Right lobe of liver (tissue), 4 donors: ENCODE measurements at regions not wholly inside any gene's neighbourhood (a gene's known extent, or its start where the extent isn't known, plus 50 kb on each side); places are given as distances from the start of the nearest gene placed in this dataset.

Experiments used
- CTCF ChIP-seq, 4 donors: fragments of 200-600 bp in 3 of 4; fragments of 450-650 bp in 1 of 4; IDR thresholded peaks; one replicate each; pipeline versions ENCODE4 v1.5.1 to v1.8.0; 2016 to 2022; ENCODE audit warnings: antibody characterized with exemption in 4 of 4, mild to moderate bottlenecking in 2 of 4
- POLR2A ChIP-seq: fragments of 450-650 bp; IDR thresholded peaks from one replicate; pipeline ENCODE4 v1.6.1; 2017; ENCODE audit warnings: antibody characterized with exemption, mild to moderate bottlenecking
- donor health status: DM: no; HTN: no; CAD: no.
- donor health status: DM: no; HTN: no; CAD: no.
- donor health status: DM: no; HTN: yes; CAD: no.

- TF ChIP-seq CTCF (IDR thresholded peaks at IDR 0.05) (no peak), POLR2A (no peak)
Measured at GRCh38 chr18:25946540-25946939, 143.9 kb downstream of the SS18 start.
